CD4-positive, alpha-beta T cell (primary cell): ENCODE measurements at regions not wholly inside any gene's neighbourhood (a gene's known extent, or its start where the extent isn't known, plus 50 kb on each side); places are given as distances from the start of the nearest gene placed in this dataset.

Experiments used
- ATAC-seq: fragments of 200-7000 bp; cut with Tn5 transposase; one replicate; pipeline ENCODE4 v1.10.0; 2022; ENCODE audit warnings: mild to moderate bottlenecking; ENCODE audit not compliant: poor library complexity
- CTCF ChIA-PET: fragments of 350-600 bp; sonication (Branson Sonifier 250); formaldehyde crosslinking; loops from one replicate; lab custom pipeline; 2021; ENCODE audit warnings: antibody characterized with exemption, inconsistent platforms; lab: Charles Lee
- POLR2A ChIA-PET: fragments of 350-600 bp; sonication (Branson Sonifier 250); formaldehyde crosslinking; loops from one replicate; lab custom pipeline; 2021; ENCODE audit warnings: antibody characterized with exemption, inconsistent platforms; lab: Charles Lee
- DNase-seq, 14 experiments: peaks; one replicate each; pipeline ENCODE4 v3.0.0-alpha.2; 2013 to 2020; ENCODE audit warnings: mixed read lengths in 2 of 14
- H3K27ac ChIP-seq, 2 donors: one replicate each; pipeline versions ENCODE4 v1.5.1 to v1.7.0; 2013; ENCODE audit warnings: low read length in 2 of 2, low read depth in 1 of 2, mild to moderate bottlenecking in 1 of 2
- H3K27me3 ChIP-seq, 2 experiments: 1 replicate in 1 of 2; 2 replicates in 1 of 2; pipeline versions ENCODE4 v1.6.1 to v1.7.0; 2013; ENCODE audit warnings: low read length in 2 of 2, control low read depth in 1 of 2, mild to moderate bottlenecking in 1 of 2, moderate library complexity in 1 of 2; ENCODE audit not compliant: insufficient read depth in 2 of 2, control insufficient read depth in 1 of 2
- H3K36me3 ChIP-seq: one replicate; pipeline ENCODE4 v1.6.1; 2013; ENCODE audit warnings: low read length, control low read depth; ENCODE audit not compliant: insufficient read depth
- H3K4me1 ChIP-seq: one replicate; pipeline ENCODE4 v1.6.1; 2013; ENCODE audit warnings: low read length, control low read depth; ENCODE audit not compliant: insufficient read depth
- H3K4me3 ChIP-seq: one replicate; pipeline ENCODE4 v1.5.1; 2013; ENCODE audit warnings: mild to moderate bottlenecking, low read length, moderate library complexity
- H3K9me3 ChIP-seq, 2 experiments: 1 replicate in 1 of 2; 2 replicates in 1 of 2; pipeline versions ENCODE4 v1.6.1 to v1.7.0; 2013; ENCODE audit warnings: low read length in 2 of 2, mild to moderate bottlenecking in 2 of 2, control low read depth in 1 of 2, moderate library complexity in 1 of 2; ENCODE audit not compliant: control insufficient read depth in 1 of 2, insufficient read depth in 1 of 2
- H3K27ac Mint-ChIP-seq: one replicate; pipeline ENCODE4 v1.8.0; 2020; ENCODE audit warnings: mixed read lengths
- H3K27me3 Mint-ChIP-seq: one replicate; pipeline ENCODE4 v1.8.0; 2021; ENCODE audit warnings: mixed read lengths
- H3K36me3 Mint-ChIP-seq: one replicate; pipeline ENCODE4 v1.8.0; 2021; ENCODE audit warnings: low read depth, mixed read lengths
- H3K4me1 Mint-ChIP-seq: one replicate; pipeline ENCODE4 v1.8.0; 2021; ENCODE audit warnings: low read depth, mixed read lengths
- H3K4me3 Mint-ChIP-seq: one replicate; pipeline ENCODE4 v1.8.0; 2020; ENCODE audit warnings: mild to moderate bottlenecking, mixed read lengths
- H3K9me3 Mint-ChIP-seq: one replicate; pipeline ENCODE4 v1.8.0; 2020; ENCODE audit warnings: mixed read lengths
- intact Hi-C, 2 experiments: fragments of 100-400 bp; cut with DNase I in 1 of 2; cut with micrococcal nuclease in 1 of 2; formaldehyde crosslinking; loops; one replicate each; pipeline versions ENCODE4 v1.15.1 to v1.9.0; 2023 to 2025; cut with DNase I, micrococcal nuclease
- TF ChIP-seq, protein P1 (sequence below): fragments of 200-600 bp; IDR thresholded peaks from one replicate; pipeline ENCODE4 v1.8.0; 2022; ENCODE audit warnings: antibody characterized with exemption, mild to moderate bottlenecking

DNA sequence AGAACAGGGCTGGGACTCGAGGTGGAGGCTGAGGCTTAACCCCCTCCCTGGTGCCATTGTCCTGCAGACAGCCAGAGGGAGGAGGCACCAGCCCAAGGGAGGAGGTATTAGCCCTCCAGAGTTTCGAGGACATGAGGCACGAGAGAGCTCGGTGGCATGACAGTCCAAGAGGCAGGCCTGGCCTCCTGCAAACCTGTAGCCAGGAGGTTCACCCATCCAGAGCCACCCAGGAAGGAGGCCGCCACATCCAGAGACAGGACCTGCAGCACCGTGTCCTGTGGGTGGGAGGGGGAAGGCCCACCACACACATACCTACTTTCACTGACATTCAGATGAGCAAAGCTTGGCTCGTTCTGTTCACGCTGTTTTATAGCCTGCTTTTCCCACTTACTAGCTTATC, 75.2 kb upstream of the ADAMTS2 start:
- ChIA-PET POLR2A (no interaction called here), CTCF (no interaction called here)
- Histone ChIP-seq H3K27me3 (no peaks in the 10 kb centered on the region), H3K4me1 (no peaks in the 10 kb centered on the region), H3K4me3 (no peak overlapping the region), H3K9me3 (peaks cover 0 to 4% of the 10 kb centered on the region in 2 experiments), H3K36me3 (no peaks in the 10 kb centered on the region), H3K27ac (no peak overlapping the region)
- Mint-ChIP-seq H3K9me3 (no peaks in the 10 kb centered on the region), H3K4me1 (no peaks in the 10 kb centered on the region), H3K36me3 (no peaks in the 10 kb centered on the region), H3K27me3 (no peaks in the 10 kb centered on the region), H3K27ac (no peak overlapping the region), H3K4me3 (no peak overlapping the region)
- no peak for ATAC-seq
- DNase-seq: no peak
- intact Hi-C loops: no loop called here
- TF ChIP-seq, protein P1, sequence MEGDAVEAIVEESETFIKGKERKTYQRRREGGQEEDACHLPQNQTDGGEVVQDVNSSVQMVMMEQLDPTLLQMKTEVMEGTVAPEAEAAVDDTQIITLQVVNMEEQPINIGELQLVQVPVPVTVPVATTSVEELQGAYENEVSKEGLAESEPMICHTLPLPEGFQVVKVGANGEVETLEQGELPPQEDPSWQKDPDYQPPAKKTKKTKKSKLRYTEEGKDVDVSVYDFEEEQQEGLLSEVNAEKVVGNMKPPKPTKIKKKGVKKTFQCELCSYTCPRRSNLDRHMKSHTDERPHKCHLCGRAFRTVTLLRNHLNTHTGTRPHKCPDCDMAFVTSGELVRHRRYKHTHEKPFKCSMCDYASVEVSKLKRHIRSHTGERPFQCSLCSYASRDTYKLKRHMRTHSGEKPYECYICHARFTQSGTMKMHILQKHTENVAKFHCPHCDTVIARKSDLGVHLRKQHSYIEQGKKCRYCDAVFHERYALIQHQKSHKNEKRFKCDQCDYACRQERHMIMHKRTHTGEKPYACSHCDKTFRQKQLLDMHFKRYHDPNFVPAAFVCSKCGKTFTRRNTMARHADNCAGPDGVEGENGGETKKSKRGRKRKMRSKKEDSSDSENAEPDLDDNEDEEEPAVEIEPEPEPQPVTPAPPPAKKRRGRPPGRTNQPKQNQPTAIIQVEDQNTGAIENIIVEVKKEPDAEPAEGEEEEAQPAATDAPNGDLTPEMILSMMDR: no peak

GRCh38 chr5:179418972-179419371, 73.7 kb upstream of the ADAMTS2 start:
- TF ChIP-seq, protein P1: no peak
- Histone ChIP-seq H3K27me3 (no peaks in the 10 kb centered on the region), H3K27ac (no peak overlapping the region), H3K36me3 (no peaks in the 10 kb centered on the region), H3K9me3 (peaks cover 0 to 4% of the 10 kb centered on the region in 2 experiments), H3K4me3 (no peak overlapping the region), H3K4me1 (no peaks in the 10 kb centered on the region)
- POLR2A ChIA-PET: no interaction called here
- CTCF ChIA-PET: no interaction called here
- Mint-ChIP-seq H3K4me1 (no peaks in the 10 kb centered on the region), H3K27me3 (no peaks in the 10 kb centered on the region), H3K27ac (no peak overlapping the region), H3K36me3 (no peaks in the 10 kb centered on the region), H3K9me3 (no peaks in the 10 kb centered on the region), H3K4me3 (no peak overlapping the region)
- intact Hi-C loops: no loop called here
- DNase-seq (no peak), ATAC-seq (no peak)

DNA sequence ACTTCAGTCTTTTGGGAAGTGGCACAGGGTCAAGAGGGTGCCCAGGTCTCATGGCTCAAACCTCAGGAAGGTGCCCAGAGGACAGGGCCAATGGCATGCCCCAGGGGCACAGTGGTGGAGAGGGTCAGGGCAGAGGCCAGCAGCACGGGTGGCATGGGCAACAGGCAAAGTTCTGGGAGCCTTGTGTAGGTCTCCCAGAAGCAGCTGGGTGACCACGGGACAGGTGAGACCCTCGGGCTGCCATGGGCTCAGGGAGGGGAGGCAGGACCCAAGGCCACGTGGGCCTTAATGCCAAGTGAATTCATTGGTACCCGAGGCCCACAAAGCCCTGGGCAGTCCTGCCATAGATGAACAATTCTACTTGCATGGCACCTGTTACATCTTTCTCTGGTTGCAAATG, 72.4 kb upstream of the ADAMTS2 start:
- H3K4me1 Mint-ChIP-seq: no peaks in the 10 kb centered on the region
- no peaks in the 10 kb centered on the region for H3K9me3 Mint-ChIP-seq
- H3K27ac ChIP-seq: no peak overlapping the region
- POLR2A ChIA-PET: no interaction called here
- no peaks in the 10 kb centered on the region for H3K4me1 ChIP-seq
- H3K36me3 ChIP-seq: no peaks in the 10 kb centered on the region
- H3K27me3 ChIP-seq: no peaks in the 10 kb centered on the region
- CTCF ChIA-PET: no interaction called here
- no peak overlapping the region for H3K27ac Mint-ChIP-seq
- peaks cover 0 to 4% of the 10 kb centered on the region in 2 experiments for H3K9me3 ChIP-seq
- TF ChIP-seq, protein P1: no peak
- no peak overlapping the region for H3K4me3 ChIP-seq
- intact Hi-C loops: no loop called here
- no peak overlapping the region for H3K4me3 Mint-ChIP-seq
- H3K27me3 Mint-ChIP-seq: no peaks in the 10 kb centered on the region
- no peaks in the 10 kb centered on the region for H3K36me3 Mint-ChIP-seq
- DNase-seq: no peak
- no peak for ATAC-seq
